GM08714 (cell line): ENCODE measurements at regions not wholly inside any gene's neighbourhood (a gene's known extent, or its start where the extent isn't known, plus 50 kb on each side); places are given as distances from the start of the nearest gene placed in this dataset.

Experiments
- H3K4me3 ChIP-seq: fragments of 200-500 bp; sonication (Bioruptor generic); 2 replicates; pipeline ENCODE4 v1.5.1; 2014; ENCODE audit warnings: mild to moderate bottlenecking, low read length, inconsistent platforms
- ZNF274 ChIP-seq: IDR thresholded peaks from 2 replicates; pipeline ENCODE4 v1.6.1; 2012; ENCODE audit warnings: mild to moderate bottlenecking, low read depth, low read length

DNA sequence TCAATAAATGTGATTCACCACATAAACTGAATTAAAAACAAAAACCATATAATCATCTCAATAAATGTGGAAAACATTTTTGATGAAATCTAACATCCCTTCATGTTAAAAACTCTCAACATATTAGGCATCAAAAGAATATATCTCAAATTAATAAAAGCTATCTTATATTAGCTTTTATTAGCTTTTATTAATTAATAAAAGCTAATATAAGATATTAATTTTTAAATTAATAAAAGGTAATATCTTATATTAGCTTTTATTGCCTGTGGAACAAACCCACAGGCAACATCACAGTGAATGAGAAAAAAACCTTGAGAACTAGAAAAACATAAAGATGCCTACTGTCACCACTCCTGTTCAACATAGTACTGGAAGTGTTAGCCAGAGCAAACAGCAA lies 338.9 kb upstream of the GRIA1 start:
- H3K4me3 ChIP-seq: no peak overlapping the region
- TF ChIP-seq ZNF274: no peak

- H3K4me3 ChIP-seq: no peak overlapping the region
- no peak for TF ChIP-seq ZNF274
Measured at GRCh38 chr5:153153086-153153485, 337.4 kb upstream of the GRIA1 start.

DNA sequence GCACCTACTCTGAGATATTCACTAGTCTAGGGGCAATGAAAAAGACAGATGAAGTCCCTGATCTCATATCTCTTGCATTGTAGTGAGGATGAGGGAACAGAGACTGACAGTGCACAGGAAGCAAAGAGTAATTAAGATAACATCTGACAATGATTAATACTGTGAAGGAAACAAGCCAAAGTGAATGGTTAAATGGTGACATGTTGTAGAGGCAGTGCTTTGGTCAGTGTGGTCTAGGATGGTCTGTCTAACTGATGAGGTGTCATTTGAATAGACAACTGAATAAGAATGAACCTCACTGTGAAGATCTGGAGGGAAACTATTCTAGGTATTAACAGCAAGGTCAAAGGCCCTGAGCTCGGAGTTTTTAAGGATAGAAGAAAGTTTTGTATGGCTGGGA lies 333.3 kb upstream of the GRIA1 start:
- no peak overlapping the region for H3K4me3 ChIP-seq
- TF ChIP-seq ZNF274: no peak

DNA sequence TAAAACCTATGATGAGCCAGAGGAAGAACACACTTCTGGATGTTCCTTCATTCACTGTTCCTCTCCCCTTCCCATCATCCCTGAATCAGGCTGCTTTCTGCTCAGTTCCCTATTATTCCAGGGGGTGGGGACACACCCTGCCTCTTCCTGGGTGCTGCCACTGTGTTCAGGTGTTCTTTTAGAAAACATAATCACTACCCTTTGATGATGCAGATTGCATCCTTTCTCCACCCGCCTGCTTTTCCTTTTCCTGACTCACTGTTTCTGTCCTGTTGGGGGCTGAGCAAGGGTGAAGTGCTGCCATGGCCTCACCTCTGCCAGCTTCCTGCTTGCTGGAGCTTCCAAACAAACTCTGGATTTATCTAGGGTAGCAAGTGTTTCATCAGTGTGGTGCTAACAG lies 331.9 kb upstream of the GRIA1 start:
- H3K4me3 ChIP-seq: no peak overlapping the region
- no peak for TF ChIP-seq ZNF274

- H3K4me3 ChIP-seq: no peak overlapping the region
- TF ChIP-seq ZNF274: no peak
Measured at GRCh38 chr5:153159616-153160015, 330.9 kb upstream of the GRIA1 start.

GRCh38 chr5:153168241-153168640 lies 322.2 kb upstream of the GRIA1 start:
- H3K4me3 ChIP-seq: no peak overlapping the region
- TF ChIP-seq ZNF274: no peak

GRCh38 chr5:153187503-153187902 lies 303.0 kb upstream of the GRIA1 start:
- H3K4me3 ChIP-seq: no peak overlapping the region
- no peak for TF ChIP-seq ZNF274

- TF ChIP-seq ZNF274: no peak
- H3K4me3 ChIP-seq: no peak overlapping the region
Measured at GRCh38 chr5:153206361-153206760, 284.1 kb upstream of the GRIA1 start.

GRCh38 chr5:153209016-153209415 lies 281.5 kb upstream of the GRIA1 start:
- TF ChIP-seq ZNF274: no peak
- H3K4me3 ChIP-seq: no peak overlapping the region

DNA sequence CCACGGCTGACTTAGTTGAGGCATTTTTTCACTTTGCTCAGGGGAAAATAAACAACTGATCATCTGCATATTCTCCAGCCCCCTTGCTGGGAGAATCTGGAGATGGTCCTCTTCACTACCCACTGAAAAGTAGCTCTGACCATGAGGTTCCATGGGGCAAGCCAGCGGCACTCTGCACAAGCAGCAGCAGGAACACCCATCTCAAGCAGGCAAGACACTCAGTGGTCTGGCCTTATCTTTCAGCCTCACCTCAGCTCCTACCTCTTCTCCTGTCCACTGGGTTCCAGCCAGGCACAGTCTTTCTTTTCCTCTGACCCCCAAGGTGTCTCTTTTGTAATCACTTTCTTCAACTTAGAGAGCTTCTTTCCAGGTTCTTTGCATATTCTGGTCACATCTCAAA lies 280.8 kb upstream of the GRIA1 start:
- H3K4me3 ChIP-seq: no peak overlapping the region
- TF ChIP-seq ZNF274: no peak

DNA sequence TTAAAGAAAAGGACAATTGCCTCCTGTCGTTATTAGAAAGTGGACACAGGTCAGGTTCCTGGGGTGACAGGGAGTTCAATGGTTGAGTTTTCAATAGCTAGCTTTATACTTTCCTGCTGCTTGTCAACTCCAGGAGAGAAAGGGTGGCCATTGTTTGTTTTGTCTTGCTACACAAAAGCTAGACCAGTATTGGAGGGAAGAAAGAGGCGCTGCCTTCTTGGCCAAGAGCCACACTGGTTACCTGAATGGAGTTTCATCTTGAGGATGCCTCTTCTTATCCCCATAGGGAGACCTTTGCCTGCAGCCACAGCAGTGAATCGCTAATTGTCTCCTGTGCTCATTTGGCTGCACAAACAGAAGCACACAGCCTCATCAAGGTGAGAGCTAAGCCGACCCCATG lies 279.4 kb upstream of the GRIA1 start:
- no peak for TF ChIP-seq ZNF274
- H3K4me3 ChIP-seq: no peak overlapping the region

- TF ChIP-seq ZNF274: no peak
- H3K4me3 ChIP-seq: no peak overlapping the region
Measured at GRCh38 chr5:153212471-153212870, 278.0 kb upstream of the GRIA1 start.

DNA sequence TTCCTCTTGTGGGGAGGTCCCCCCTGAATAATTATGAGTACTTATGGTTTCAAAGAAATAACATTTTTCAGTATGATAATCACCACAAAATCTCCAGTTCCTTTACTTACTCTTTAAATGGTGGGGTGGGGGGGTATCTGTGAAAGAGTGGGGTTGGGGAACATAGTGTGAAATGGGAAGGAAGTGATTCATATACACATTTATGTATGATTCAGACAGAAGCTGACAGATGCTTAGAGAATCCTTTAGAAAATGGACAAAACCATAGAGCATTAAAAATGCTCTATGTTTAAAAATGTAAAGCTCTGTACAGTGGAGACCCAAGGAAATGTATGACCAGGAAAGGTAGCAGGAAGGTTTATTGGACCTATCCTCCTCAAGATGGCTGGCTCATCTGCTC lies 267.5 kb upstream of the GRIA1 start:
- no peak for TF ChIP-seq ZNF274
- H3K4me3 ChIP-seq: no peak overlapping the region

DNA sequence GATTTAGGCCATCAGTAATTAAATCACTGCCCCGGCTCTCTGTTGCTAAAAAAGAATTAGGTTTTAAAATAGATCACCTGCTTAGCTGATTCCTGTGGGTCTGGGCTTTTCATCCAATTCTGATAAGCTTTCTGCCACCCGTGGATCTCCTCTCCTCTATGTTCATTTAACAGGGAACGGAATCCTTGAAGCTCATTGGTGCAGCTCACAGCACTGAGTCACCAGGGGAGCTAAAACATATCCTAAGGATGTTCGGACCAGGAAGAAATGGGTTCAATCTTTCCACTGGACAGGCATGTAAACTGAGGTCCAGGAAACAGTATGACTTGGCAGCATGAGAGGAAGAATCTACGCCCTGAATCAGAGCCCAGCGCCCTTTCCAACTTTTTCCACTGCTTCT lies 267.1 kb upstream of the GRIA1 start:
- no peak overlapping the region for H3K4me3 ChIP-seq
- no peak for TF ChIP-seq ZNF274

GRCh38 chr5:153224651-153225050 lies 265.8 kb upstream of the GRIA1 start:
- TF ChIP-seq ZNF274: no peak
- no peak overlapping the region for H3K4me3 ChIP-seq

- no peak overlapping the region for H3K4me3 ChIP-seq
- TF ChIP-seq ZNF274: no peak
Measured at GRCh38 chr5:153233933-153234332, 256.5 kb upstream of the GRIA1 start.

DNA sequence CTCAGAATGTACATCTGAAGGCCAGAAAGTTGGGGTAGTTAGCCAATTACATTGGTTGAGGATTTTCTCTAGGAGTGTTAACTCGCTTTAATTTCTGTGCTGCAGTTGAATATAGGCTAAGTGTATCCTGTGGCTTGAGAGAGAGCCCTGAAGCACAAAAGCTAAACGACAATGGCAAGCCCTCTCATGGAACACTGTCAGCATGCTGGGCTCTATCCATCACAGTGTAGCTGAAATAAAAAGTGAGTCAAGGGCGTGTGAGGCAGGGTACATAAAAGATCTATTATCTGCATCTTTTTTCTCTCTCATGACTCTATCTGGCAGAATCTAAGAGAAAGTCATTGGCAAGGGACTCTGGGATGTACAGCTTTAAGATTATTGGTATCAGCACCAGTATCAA lies 254.2 kb upstream of the GRIA1 start:
- no peak for TF ChIP-seq ZNF274
- H3K4me3 ChIP-seq: no peak overlapping the region
